IMR-90 (cell line): ENCODE measurements at regions not wholly inside any gene's neighbourhood (a gene's known extent, or its start where the extent isn't known, plus 50 kb on each side); places are given as distances from the start of the nearest gene placed in this dataset.

Experiments
- ATAC-seq: fragments of 200-7000 bp; cut with Tn5 transposase; 2 replicates; pipeline ENCODE4 v1.9.1; 2020; ENCODE audit warnings: low read depth, mild to moderate bottlenecking, moderate library complexity
- BruUV-seq: library from RNA; stranded (reverse); fragments of 400-500 nt; replicated peaks from 2 replicates; lab custom pipeline; 2021; lab: Mats Ljungman, UMichigan
- CTCF ChIA-PET: fragments of 300-600 bp; formaldehyde crosslinking; extraction: SDS; loops from one replicate; lab custom pipeline; 2021; ENCODE audit warnings: antibody characterized with exemption; lab: Yijun Ruan, JAX
- POLR2A ChIA-PET: fragments of 300-600 bp; sonication (Branson Sonifier 250); formaldehyde crosslinking; loops from one replicate; lab custom pipeline; 2022; ENCODE audit warnings: antibody characterized with exemption; ENCODE audit not compliant: unreplicated experiment; lab: Charles Lee
- DNase-seq: peaks from one replicate; pipeline ENCODE4 v3.0.0; 2013
- H2AFZ ChIP-seq: replicated peaks from 2 replicates; pipeline ENCODE3; 2013; ENCODE audit warnings: low read length, mild to moderate bottlenecking; ENCODE audit not compliant: poor library complexity
- H2AK5ac ChIP-seq: 2 replicates; pipeline ENCODE4 v1.6.1; 2013; ENCODE audit warnings: low read depth, low read length, inconsistent platforms
- H2AK9ac ChIP-seq: replicated peaks from 2 replicates; pipeline ENCODE3; 2013; ENCODE audit warnings: mild to moderate bottlenecking, low read depth, low read length, moderate library complexity; ENCODE audit not compliant: poor library complexity
- H2BK120ac ChIP-seq: 2 replicates; pipeline ENCODE4 v1.6.1; 2013; ENCODE audit warnings: low read depth, low read length, inconsistent platforms
- H2BK15ac ChIP-seq: 3 replicates; pipeline ENCODE4 v1.6.1; 2013; ENCODE audit warnings: low read depth, low read length, inconsistent platforms
- H2BK20ac ChIP-seq: 2 replicates; pipeline ENCODE4 v1.6.1; 2013; ENCODE audit warnings: low read depth, mild to moderate bottlenecking, inconsistent platforms, low read length, moderate library complexity
- H2BK5ac ChIP-seq: 2 replicates; pipeline ENCODE4 v1.6.1; 2013; ENCODE audit warnings: mild to moderate bottlenecking, low read depth, low read length, inconsistent platforms; ENCODE audit not compliant: poor library complexity, severe bottlenecking
- H3K14ac ChIP-seq: replicated peaks from 2 replicates; pipeline ENCODE4 v1.6.1; 2013; ENCODE audit warnings: low read depth, low read length, inconsistent platforms
- H3K18ac ChIP-seq: 2 replicates; pipeline ENCODE4 v1.6.1; 2013; ENCODE audit warnings: low read depth, low read length, control low read depth
- H3K23ac ChIP-seq: 2 replicates; pipeline ENCODE4 v1.6.1; 2013; ENCODE audit warnings: low read depth, low read length, inconsistent platforms
- H3K27ac ChIP-seq: 2 replicates; pipeline ENCODE4 v1.5.1; 2013; ENCODE audit warnings: mild to moderate bottlenecking, control low read depth, low read length; ENCODE audit not compliant: insufficient read depth
- H3K27me3 ChIP-seq: 2 replicates; pipeline ENCODE4 v1.6.1; 2013; ENCODE audit warnings: low read length; ENCODE audit not compliant: control insufficient read depth, insufficient read depth
- H3K36me3 ChIP-seq: 2 replicates; pipeline ENCODE4 v1.6.1; 2013; ENCODE audit warnings: low read length, mixed read lengths; ENCODE audit not compliant: control insufficient read depth, insufficient read depth
- H3K4ac ChIP-seq: 2 replicates; pipeline ENCODE4 v1.6.1; 2013; ENCODE audit warnings: low read depth, low read length, inconsistent platforms
- H3K4me1 ChIP-seq: 2 replicates; pipeline ENCODE4 v1.6.1; 2013; ENCODE audit warnings: low read length, mixed read lengths; ENCODE audit not compliant: control insufficient read depth, insufficient read depth
- H3K4me2 ChIP-seq: 2 replicates; pipeline ENCODE4 v1.6.1; 2013; ENCODE audit warnings: low read depth, mild to moderate bottlenecking, control low read depth, low read length, moderate library complexity
- H3K4me3 ChIP-seq: 2 replicates; pipeline ENCODE4 v1.5.1; 2013; ENCODE audit warnings: low read depth, mild to moderate bottlenecking, control low read depth, low read length, moderate library complexity; ENCODE audit not compliant: insufficient read depth
- H3K56ac ChIP-seq: 2 replicates; pipeline ENCODE4 v1.6.1; 2013; ENCODE audit warnings: low read length, inconsistent platforms; ENCODE audit not compliant: insufficient read depth; ENCODE audit errors: extremely low read depth
- H3K79me1 ChIP-seq, 2 experiments: 2 replicates each; pipeline ENCODE4 v1.6.1; 2013; ENCODE audit warnings: low read length in 2 of 2, inconsistent platforms in 1 of 2, low read depth in 1 of 2
- H3K9ac ChIP-seq: 2 replicates; pipeline ENCODE4 v1.6.1; 2013; ENCODE audit warnings: low read depth, low read length, control low read depth
- H3K9me1 ChIP-seq: 2 replicates; pipeline ENCODE4 v1.6.1; 2013; ENCODE audit warnings: low read length, inconsistent platforms; ENCODE audit not compliant: insufficient read depth
- H3K9me3 ChIP-seq: 2 replicates; pipeline ENCODE4 v1.6.1; 2013; ENCODE audit warnings: low read length; ENCODE audit not compliant: control insufficient read depth, insufficient read depth
- H4K20me1 ChIP-seq: 2 replicates; pipeline ENCODE4 v1.6.1; 2013; ENCODE audit warnings: low read length, inconsistent platforms; ENCODE audit not compliant: insufficient read depth
- H4K5ac ChIP-seq: 2 replicates; pipeline ENCODE4 v1.6.1; 2013; ENCODE audit warnings: mild to moderate bottlenecking, low read depth, low read length, control low read depth
- H4K8ac ChIP-seq, 2 experiments: 2 replicates each; pipeline ENCODE4 v1.6.1; 2013; ENCODE audit warnings: low read depth in 2 of 2, low read length in 2 of 2, control low read depth in 1 of 2, inconsistent platforms in 1 of 2
- H4K91ac ChIP-seq: 2 replicates; pipeline ENCODE4 v1.6.1; 2013; ENCODE audit warnings: low read depth, low read length, inconsistent platforms; ENCODE audit not compliant: insufficient read depth
- ELK1 ChIP-seq: fragments of 150-350 bp; IDR thresholded peaks from 2 replicates; pipeline ENCODE4 v1.6.1; 2016; ENCODE audit warnings: low read depth, mild to moderate bottlenecking, low read length, moderate library complexity, borderline replicate concordance
- USF2 ChIP-seq: fragments of 150-350 bp; IDR thresholded peaks from 2 replicates; pipeline ENCODE4 v1.6.1; 2017; ENCODE audit warnings: mild to moderate bottlenecking, antibody characterized with exemption, low read length, low read depth
- WGBS, 2 experiments: methylation state at CpG; one replicate each; pipeline versions ENCODE4 v1.1.5 to v1.1.7; 2013; ENCODE audit warnings: missing lambda C conversion rate in 2 of 2; ENCODE audit not compliant: insufficient read length in 1 of 2; ENCODE audit errors: extremely low coverage in 2 of 2; 5-methylcytosine and 5-hydroxymethylcytosine counted together
- dilution Hi-C: fragments of 300-500 bp; cut with HindIII; formaldehyde crosslinking; loops from one replicate; pipeline ENCODE4 v1.14.3; 2018; ENCODE audit warnings: low sequenced_read_pairs; ENCODE audit not compliant: unreplicated experiment
- in situ Hi-C: fragments of 300-500 bp; cut with MboI; formaldehyde crosslinking; loops from 3 replicates; pipeline ENCODE4 v1.14.3; 2019; ENCODE audit warnings: low sequenced_read_pairs, inconsistent platforms, mixed read lengths
- intact Hi-C: fragments of 100-400 bp; cut with micrococcal nuclease; formaldehyde crosslinking; loops from 2 replicates; pipeline ENCODE4 v1.10.0; 2022

- Histone ChIP-seq H4K20me1 (no peaks in the 10 kb centered on the region), H3K14ac (no peak overlapping the region), H4K91ac (no peak overlapping the region), H4K8ac (no peak overlapping the region), H3K18ac (no peak overlapping the region), H2AK9ac (no peak overlapping the region), H2BK120ac (no peak overlapping the region), H3K27ac (no peak overlapping the region), H3K9ac (no peak overlapping the region), H3K4me1 (no peaks in the 10 kb centered on the region), H3K36me3 (no peaks in the 10 kb centered on the region), H2BK5ac (no peak overlapping the region), H4K5ac (no peak overlapping the region), H3K56ac (no peak overlapping the region), H2AFZ (no peak overlapping the region), H3K4ac (no peak overlapping the region), H2BK20ac (no peak overlapping the region), H2AK5ac (no peak overlapping the region), H3K79me1 (no peaks in the 10 kb centered on the region), H3K23ac (no peak overlapping the region), H3K9me1 (no peaks in the 10 kb centered on the region), H3K27me3 (no peaks in the 10 kb centered on the region), H2BK15ac (no peak overlapping the region), H3K9me3 (no peaks in the 10 kb centered on the region), H3K4me2 (no peak overlapping the region), H3K4me3 (no peak overlapping the region)
- DNase-seq (no peak), ATAC-seq (no peak)
- TF ChIP-seq USF2 (0 out of 2 replicates have a peak, but pooled peaks have one; percentile 9), ELK1 (no peak)
- in situ Hi-C loops, result no loop called here
- intact Hi-C loops, result no loop called here
- dilution Hi-C loops, result no loop called here
- no TSS peak for BruUV-seq
- CTCF ChIA-PET, result no interaction called here
- POLR2A ChIA-PET, result no interaction called here
- WGBS, 2 experiments, result 53% methylated on average over 2 of the region's 4 CpGs; no CpG with 5 or more reads in 1 of the 2 experiments
Observed at GRCh38 chr1:18010408-18010807, 97.2 kb upstream of the IGSF21 start.
